PC-3 (cell line): ENCODE measurements at regions not wholly inside any gene's neighbourhood (a gene's known extent, or its start where the extent isn't known, plus 50 kb on each side); places are given as distances from the start of the nearest gene placed in this dataset.

Experiments
- ATAC-seq: fragments of 200-7000 bp; cut with Tn5 transposase; 2 replicates; pipeline ENCODE4 v1.9.1; 2020; ENCODE audit warnings: mild to moderate bottlenecking, moderate library complexity
- BruUV-seq: library from RNA; stranded (reverse); fragments of 400-500 nt; replicated peaks from 2 replicates; lab custom pipeline; 2021; lab: Mats Ljungman, UMichigan
- CTCF ChIA-PET: fragments of 300-600 bp; sonication (Branson Sonifier 250); formaldehyde crosslinking; loops from one replicate; lab custom pipeline; 2022; ENCODE audit warnings: antibody characterized with exemption; lab: Charles Lee
- POLR2A ChIA-PET: fragments of 300-600 bp; sonication (Branson Sonifier 250); formaldehyde crosslinking; loops from one replicate; lab custom pipeline; 2022; ENCODE audit warnings: antibody characterized with exemption; ENCODE audit not compliant: unreplicated experiment; lab: Charles Lee
- DNase-seq: peaks from one replicate; pipeline ENCODE4 v3.0.0-alpha.2; 2015
- H2AFZ ChIP-seq: fragments of 300-600 bp; sonication (generic); 2 replicates; pipeline ENCODE4 v1.6.0; 2016; ENCODE audit warnings: antibody characterized with exemption, low read length
- H3F3A ChIP-seq: fragments of 300-600 bp; sonication (generic); one replicate; pipeline ENCODE4 v1.6.0; 2017; ENCODE audit warnings: antibody characterized with exemption, low read length, control low read depth, mild to moderate bottlenecking; ENCODE audit not compliant: unreplicated experiment
- H3K27ac ChIP-seq: fragments of 300-600 bp; sonication (generic); 2 replicates; pipeline ENCODE4 v1.5.1; 2016; ENCODE audit warnings: mild to moderate bottlenecking, low read length
- H3K27me3 ChIP-seq: fragments of 300-600 bp; sonication (generic); 2 replicates; pipeline ENCODE4 v1.6.1; 2016; ENCODE audit warnings: low read length, mixed read lengths
- H3K36me3 ChIP-seq: fragments of 300-600 bp; sonication (generic); 2 replicates; pipeline ENCODE4 v1.6.1; 2016; ENCODE audit warnings: low read depth, mixed run types, low read length, mixed read lengths
- H3K4me1 ChIP-seq: fragments of 300-600 bp; sonication (generic); 2 replicates; pipeline ENCODE4 v1.5.1; 2016; ENCODE audit warnings: low read length; ENCODE audit not compliant: insufficient read depth
- H3K4me2 ChIP-seq: fragments of 300-600 bp; sonication (generic); 2 replicates; pipeline ENCODE4 v1.6.0; 2016; ENCODE audit warnings: low read length
- H3K4me3 ChIP-seq: fragments of 300-600 bp; sonication (generic); 2 replicates; pipeline ENCODE4 v1.5.1; 2016; ENCODE audit warnings: mild to moderate bottlenecking, low read length, mixed read lengths
- H3K79me2 ChIP-seq: fragments of 300-600 bp; sonication (generic); 2 replicates; pipeline ENCODE4 v1.6.1; 2017; ENCODE audit warnings: low read length, mixed read lengths
- H3K9ac ChIP-seq: fragments of 300-600 bp; sonication (generic); 2 replicates; pipeline ENCODE4 v1.6.0; 2016; ENCODE audit warnings: mild to moderate bottlenecking, low read length
- H3K9me2 ChIP-seq: fragments of 300-600 bp; sonication (generic); replicated peaks from 2 replicates; pipeline ENCODE4 v1.6.1; 2016; ENCODE audit warnings: mixed run types, low read length, mixed read lengths
- H3K9me3 ChIP-seq: fragments of 300-600 bp; sonication (generic); 2 replicates; pipeline ENCODE4 v1.6.1; 2016; ENCODE audit warnings: low read length, mixed read lengths
- H4K20me1 ChIP-seq: fragments of 300-600 bp; sonication (generic); 2 replicates; pipeline ENCODE4 v1.6.1; 2016; ENCODE audit warnings: low read length, mixed read lengths
- CTCF ChIP-seq: fragments of 300-600 bp; sonication (generic); conservative IDR thresholded peaks from 2 replicates; pipeline ENCODE4 v1.5.1; 2017; ENCODE audit warnings: antibody characterized with exemption, low read depth, mild to moderate bottlenecking, low read length
- EZH2 ChIP-seq: fragments of 300-600 bp; sonication (generic); IDR thresholded peaks from one replicate; pipeline ENCODE4 v1.6.1; 2017; ENCODE audit warnings: antibody characterized with exemption, mild to moderate bottlenecking, low read length; ENCODE audit not compliant: unreplicated experiment
- EZH2phosphoT487 ChIP-seq: fragments of 300-600 bp; sonication (generic); IDR thresholded peaks from 2 replicates; pipeline ENCODE4 v1.6.1; 2018; ENCODE audit warnings: mild to moderate bottlenecking, antibody characterized with exemption, low read length, borderline replicate concordance
- intact Hi-C: fragments of 100-400 bp; cut with micrococcal nuclease; formaldehyde crosslinking; loops from 2 replicates; pipeline ENCODE4 v1.9.0; 2023

- no peak overlapping the region for H2AFZ ChIP-seq
These were observed 456.0 kb downstream of the TBC1D4 start for GRCh38 chr13:75025956-75026355.

GRCh38 chr13:75024602-75025001, 457.4 kb downstream of the TBC1D4 start:
- ChIA-PET CTCF (no interaction called here), POLR2A (no interaction called here)
- H3K27ac ChIP-seq: no peak overlapping the region
- no peak for DNase-seq
- intact Hi-C loops: no loop called here
- no peak overlapping the region for H3K4me2 ChIP-seq
- H3K4me3 ChIP-seq: no peak overlapping the region
- TF ChIP-seq EZH2phosphoT487 (no peak), EZH2 (no peak), CTCF (no peak)
- no peaks in the 10 kb centered on the region for H3K9me3 ChIP-seq
- no peak overlapping the region for H2AFZ ChIP-seq
- H4K20me1 ChIP-seq: no peaks in the 10 kb centered on the region
- H3K9ac ChIP-seq: no peak overlapping the region
- no peaks in the 10 kb centered on the region for H3K36me3 ChIP-seq
- ATAC-seq: no peak
- H3F3A ChIP-seq: no peaks in the 10 kb centered on the region
- no peaks in the 10 kb centered on the region for H3K9me2 ChIP-seq
- H3K4me1 ChIP-seq: no peaks in the 10 kb centered on the region
- no peaks in the 10 kb centered on the region for H3K27me3 ChIP-seq
- H3K79me2 ChIP-seq: no peaks in the 10 kb centered on the region
- BruUV-seq: no TSS peak

More at GRCh38 chr13:75025956-75026355, 456.0 kb downstream of the TBC1D4 start:
- no peak for TF ChIP-seq CTCF
- TF ChIP-seq EZH2phosphoT487: no peak
- TF ChIP-seq EZH2: no peak
- H3K4me2 ChIP-seq: no peak overlapping the region
- intact Hi-C loops: no loop called here
- H3K9ac ChIP-seq: no peak overlapping the region
- H3K79me2 ChIP-seq: no peaks in the 10 kb centered on the region
- H3K9me3 ChIP-seq: no peaks in the 10 kb centered on the region
- H3K36me3 ChIP-seq: no peaks in the 10 kb centered on the region
- no peak overlapping the region for H3K4me3 ChIP-seq
- no peaks in the 10 kb centered on the region for H3K4me1 ChIP-seq
- H3K9me2 ChIP-seq: no peaks in the 10 kb centered on the region
- no peak for ATAC-seq
- no peak for DNase-seq
- CTCF ChIA-PET: no interaction called here
- H4K20me1 ChIP-seq: no peaks in the 10 kb centered on the region
- H3K27ac ChIP-seq: no peak overlapping the region
- POLR2A ChIA-PET: no interaction called here
- H3K27me3 ChIP-seq: no peaks in the 10 kb centered on the region
- H3F3A ChIP-seq: no peaks in the 10 kb centered on the region
- BruUV-seq: no TSS peak

- ChIA-PET POLR2A (interaction anchor here (0.6 kb wide), 1 partner anchor 838 kb away, joined by 3 read pairs; no protein-coding TSS in a partner anchor), CTCF (no interaction called here)
- Histone ChIP-seq H4K20me1 (no peaks in the 10 kb centered on the region), H3K9me2 (no peaks in the 10 kb centered on the region), H3K79me2 (no peaks in the 10 kb centered on the region), H3K27me3 (no peaks in the 10 kb centered on the region), H3K4me1 (no peaks in the 10 kb centered on the region), H3K9me3 (no peaks in the 10 kb centered on the region), H3K27ac (no peak overlapping the region), H3K36me3 (no peaks in the 10 kb centered on the region), H2AFZ (no peak overlapping the region), H3K9ac (no peak overlapping the region), H3K4me3 (no peak overlapping the region), H3K4me2 (no peak overlapping the region), H3F3A (no peaks in the 10 kb centered on the region)
- intact Hi-C loops: no loop called here
- ATAC-seq: no peak
- no peak for TF ChIP-seq EZH2phosphoT487
- no peak for TF ChIP-seq CTCF
- TF ChIP-seq EZH2: no peak
- DNase-seq: no peak
- no TSS peak for BruUV-seq
These were observed 458.4 kb downstream of the TBC1D4 start for GRCh38 chr13:75023609-75024008.
